NCI-H2107 (cell line): ENCODE measurements at regions not wholly inside any gene's neighbourhood (a gene's known extent, or its start where the extent isn't known, plus 50 kb on each side); places are given as distances from the start of the nearest gene placed in this dataset.
"Not testable (repeated sequence)": the region's sequence is repeated elsewhere in the genome, so short reads cannot be mapped to it uniquely, and the experiment has no call there.

ENCODE experiments used
- DNase-seq: peaks from one replicate; lab custom pipeline; 2025; lab: John Stamatoyannopoulos, UW

GRCh38 chr18:65671621-65672415 lies 79.0 kb upstream of the CDH7 start:
- no peak for DNase-seq

- DNase-seq = not testable (repeated sequence)
These were observed 80.7 kb upstream of the CDH7 start for GRCh38 chr18:65670145-65670544.

GRCh38 chr18:65661391-65661790 lies 89.4 kb upstream of the CDH7 start:
- DNase-seq = no peak

- no peak for DNase-seq
These were observed 90.9 kb upstream of the CDH7 start for GRCh38 chr18:65659912-65660311.

- no peak for DNase-seq
These were observed 91.5 kb upstream of the CDH7 start for GRCh38 chr18:65659312-65659711.

- no peak for DNase-seq
These were observed 99.6 kb upstream of the CDH7 start for GRCh38 chr18:65651192-65651591.

GRCh38 chr18:65632236-65632635 lies 118.6 kb upstream of the CDH7 start:
- DNase-seq = no peak

GRCh38 chr18:65631766-65632165 lies 119.0 kb upstream of the CDH7 start:
- DNase-seq = no peak

GRCh38 chr18:65628390-65628789 lies 122.4 kb upstream of the CDH7 start:
- no peak for DNase-seq

- DNase-seq = no peak
These were observed 127.1 kb upstream of the CDH7 start for GRCh38 chr18:65623676-65624075.

GRCh38 chr18:65622436-65622835 lies 128.4 kb upstream of the CDH7 start:
- DNase-seq = no peak

GRCh38 chr18:65620076-65620696 lies 130.6 kb upstream of the CDH7 start:
- no peak for DNase-seq

- DNase-seq = no peak
These were observed 139.9 kb upstream of the CDH7 start for GRCh38 chr18:65610939-65611338.

- no peak for DNase-seq
These were observed 142.3 kb upstream of the CDH7 start for GRCh38 chr18:65608471-65608870.

- no peak for DNase-seq
These were observed 143.7 kb upstream of the CDH7 start for GRCh38 chr18:65607161-65607560.

- DNase-seq = no peak
These were observed 144.2 kb upstream of the CDH7 start for GRCh38 chr18:65606551-65607130.

- DNase-seq = not testable (repeated sequence)
These were observed 145.5 kb upstream of the CDH7 start for GRCh38 chr18:65605352-65605751.

- DNase-seq = no peak
These were observed 149.0 kb upstream of the CDH7 start for GRCh38 chr18:65601775-65602174.

GRCh38 chr18:65592435-65592834 lies 158.4 kb upstream of the CDH7 start:
- no peak for DNase-seq

GRCh38 chr18:65587491-65587890 lies 163.3 kb upstream of the CDH7 start:
- no peak for DNase-seq

GRCh38 chr18:65582094-65582493 lies 168.7 kb upstream of the CDH7 start:
- DNase-seq = not testable (repeated sequence)

- DNase-seq = no peak
These were observed 181.9 kb upstream of the CDH7 start for GRCh38 chr18:65568866-65569265.

GRCh38 chr18:65567372-65567771 lies 183.4 kb upstream of the CDH7 start:
- DNase-seq = no peak
